SK-N-SH (cell line): ENCODE measurements at regions not wholly inside any gene's neighbourhood (a gene's known extent, or its start where the extent isn't known, plus 50 kb on each side); places are given as distances from the start of the nearest gene placed in this dataset.

Experiments used
- CTCF ChIA-PET: fragments of 300-600, 350-600 bp; formaldehyde crosslinking; extraction: SDS; loops from one replicate; lab custom pipeline; 2021; lab: Yijun Ruan, JAX
- POLR2A ChIA-PET: fragments of 350-600 bp; sonication (Branson Sonifier 250); formaldehyde crosslinking; extraction: SDS; loops from one replicate; lab custom pipeline; 2020; ENCODE audit warnings: antibody characterized with exemption, inconsistent platforms; lab: Yijun Ruan, JAX
- DNase-seq: peaks from one replicate; pipeline ENCODE4 v3.0.0; 2012
- H2AFZ ChIP-seq: fragments of 200-600 bp; sonication (generic); 2 replicates; pipeline ENCODE4 v1.8.1; 2016; ENCODE audit warnings: antibody characterized with exemption, mild to moderate bottlenecking, low read depth
- H3F3A ChIP-seq: fragments of 200-600 bp; sonication (generic); replicated peaks from 2 replicates; pipeline ENCODE3; 2016; ENCODE audit warnings: antibody characterized with exemption, mild to moderate bottlenecking; ENCODE audit not compliant: insufficient read depth
- H3K27ac ChIP-seq, 2 experiments: fragments of 200-500 bp in 1 of 2; fragments of 200-600 bp in 1 of 2; sonication (Bioruptor generic) in 1 of 2; sonication (generic), shearing (Covaris generic) in 1 of 2; 2 replicates each; pipeline versions ENCODE4 v1.5.1 to v1.6.1; 2014 to 2016; ENCODE audit warnings: low read depth in 2 of 2, inconsistent platforms in 1 of 2, low read length in 1 of 2, mild to moderate bottlenecking in 1 of 2, mixed read lengths in 1 of 2
- H3K27me3 ChIP-seq: fragments of 200-600 bp; sonication (generic), shearing (Covaris generic); 2 replicates; pipeline ENCODE4 v1.6.1; 2016; ENCODE audit warnings: mixed run types; ENCODE audit not compliant: insufficient read depth
- H3K36me3 ChIP-seq, 2 experiments: fragments of 200-500 bp in 1 of 2; fragments of 200-600 bp in 1 of 2; sonication (Bioruptor generic) in 1 of 2; sonication (generic) in 1 of 2; replicated peaks in 1 of 2; 2 replicates each; pipeline versions ENCODE3 to v1.5.1; 2014 to 2016; ENCODE audit warnings: low read length in 1 of 2, mild to moderate bottlenecking in 1 of 2; ENCODE audit not compliant: insufficient read depth in 2 of 2, control insufficient read depth in 1 of 2
- H3K4me1 ChIP-seq, 2 experiments: fragments of 200-500 bp in 1 of 2; fragments of 200-600 bp in 1 of 2; sonication (Bioruptor generic) in 1 of 2; sonication (generic), shearing (Covaris generic) in 1 of 2; 2 replicates each; pipeline versions ENCODE4 v1.5.1 to v1.6.1; 2014 to 2016; ENCODE audit warnings: low read depth in 1 of 2, low read length in 1 of 2, mixed run types in 1 of 2; ENCODE audit not compliant: insufficient read depth in 2 of 2, control insufficient read depth in 1 of 2
- H3K4me2 ChIP-seq: fragments of 200-600 bp; sonication (generic), shearing (Covaris generic); 2 replicates; pipeline ENCODE4 v1.6.1; 2017; ENCODE audit warnings: mixed run types
- H3K4me3 ChIP-seq, 2 experiments: fragments of 200-500 bp in 1 of 2; fragments of 200-600 bp in 1 of 2; sonication (Bioruptor generic) in 1 of 2; sonication (generic), shearing (Covaris generic) in 1 of 2; 2 replicates each; pipeline versions ENCODE4 v1.5.1 to v1.8.1; 2014 to 2016; ENCODE audit warnings: low read depth in 2 of 2, inconsistent platforms in 1 of 2, low read length in 1 of 2, mild to moderate bottlenecking in 1 of 2, mixed read lengths in 1 of 2, moderate library complexity in 1 of 2
- H3K79me2 ChIP-seq: fragments of 200-600 bp; sonication (generic); 2 replicates; pipeline ENCODE4 v1.8.1; 2017; ENCODE audit warnings: mild to moderate bottlenecking; ENCODE audit not compliant: insufficient read depth
- H3K9ac ChIP-seq: fragments of 200-600 bp; sonication (generic); 2 replicates; pipeline ENCODE4 v1.6.1; 2017; ENCODE audit warnings: mixed run types
- H3K9me2 ChIP-seq: fragments of 200-600 bp; sonication (generic); 2 replicates; pipeline ENCODE4 v1.6.1; 2017; ENCODE audit warnings: mixed run types
- H3K9me3 ChIP-seq: fragments of 200-600 bp; sonication (generic); 2 replicates; pipeline ENCODE4 v1.6.1; 2017; ENCODE audit warnings: mixed run types, mild to moderate bottlenecking, moderate library complexity
- H4K20me1 ChIP-seq: fragments of 200-600 bp; sonication (generic); 2 replicates; pipeline ENCODE4 v1.6.1; 2017; ENCODE audit warnings: mild to moderate bottlenecking, mixed run types; ENCODE audit not compliant: insufficient read depth
- CHD2 ChIP-seq: fragments of 150-350 bp; IDR thresholded peaks from 2 replicates; pipeline ENCODE4 v1.6.1; 2018; ENCODE audit warnings: low read length; ENCODE audit not compliant: partially characterized antibody
- FOXJ3 ChIP-seq: sonication (generic); formaldehyde crosslinking; IDR thresholded peaks from 2 replicates; pipeline ENCODE4 v1.5.1; 2020; ENCODE audit warnings: mild to moderate bottlenecking, missing genetic modification reagents
- GATA2 ChIP-seq: sonication (generic); formaldehyde crosslinking; IDR thresholded peaks from 2 replicates; pipeline ENCODE4 v1.5.0; 2020; ENCODE audit warnings: mild to moderate bottlenecking, missing genetic modification reagents
- MEF2A ChIP-seq: IDR thresholded peaks from 2 replicates; pipeline ENCODE4 v1.4.0; 2012; ENCODE audit warnings: low read depth, borderline replicate concordance
- MXI1 ChIP-seq: IDR thresholded peaks from 2 replicates; pipeline ENCODE4 v1.6.1; 2012; ENCODE audit warnings: mild to moderate bottlenecking, low read depth, low read length, improper control_type of control experiment
- NRF1 ChIP-seq: IDR thresholded peaks from 2 replicates; pipeline ENCODE4 v1.6.1; 2012; ENCODE audit warnings: low read depth, mild to moderate bottlenecking, low read length
- POLR2AphosphoS5 ChIP-seq: IDR thresholded peaks from 2 replicates; pipeline ENCODE4 v1.6.1; 2012; ENCODE audit warnings: low read depth, low read length
- RAD21 ChIP-seq: IDR thresholded peaks from 2 replicates; pipeline ENCODE4 v1.6.1; 2012; ENCODE audit warnings: mild to moderate bottlenecking, low read length
- RCOR1 ChIP-seq: fragments of 150-350 bp; IDR thresholded peaks from 2 replicates; pipeline ENCODE4 v1.6.1; 2017; ENCODE audit warnings: antibody characterized with exemption, low read length
- RFX5 ChIP-seq: IDR thresholded peaks from 2 replicates; pipeline ENCODE4 v1.6.1; 2012; ENCODE audit warnings: mild to moderate bottlenecking, improper control_type of control experiment, low read length
- SIN3A ChIP-seq: IDR thresholded peaks from 2 replicates; pipeline ENCODE4 v1.6.1; 2012; ENCODE audit warnings: low read depth, mild to moderate bottlenecking, low read length, moderate library complexity, borderline replicate concordance
- TAF1 ChIP-seq: IDR thresholded peaks from 2 replicates; pipeline ENCODE4 v1.6.1; 2012; ENCODE audit warnings: low read depth, mild to moderate bottlenecking, low read length, moderate library complexity, borderline replicate concordance
- TCF12 ChIP-seq: IDR thresholded peaks from 2 replicates; pipeline ENCODE4 v1.4.0; 2012
- TEAD4 ChIP-seq: IDR thresholded peaks from 2 replicates; pipeline ENCODE4 v1.4.0; 2012; ENCODE audit warnings: mild to moderate bottlenecking, borderline replicate concordance; ENCODE audit not compliant: insufficient read depth
- WGBS: methylation state at CpG from one replicate; pipeline ENCODE4 v1.1.6; 2017; ENCODE audit warnings: low lambda C conversion rate; 5-methylcytosine and 5-hydroxymethylcytosine counted together
- TF ChIP-seq, protein P1 (sequence below): fragments of 200-600 bp; sonication (generic); IDR thresholded peaks from 2 replicates; pipeline ENCODE4 v1.6.1; 2017; ENCODE audit warnings: antibody characterized with exemption, mild to moderate bottlenecking, moderate library complexity
- TF ChIP-seq, protein P2 (sequence below): IDR thresholded peaks from 2 replicates; pipeline ENCODE4; 2012
- TF ChIP-seq, protein P3 (sequence below): IDR thresholded peaks from 2 replicates; pipeline ENCODE4 v1.4.0; 2012; ENCODE audit warnings: low read depth, borderline replicate concordance
- TF ChIP-seq, protein P4 (sequence below): fragments of 150-350 bp; IDR thresholded peaks from 2 replicates; pipeline ENCODE4 v1.6.1; 2017; ENCODE audit warnings: antibody characterized with exemption, low read length, low read depth, borderline replicate concordance
- TF ChIP-seq, protein P5 (sequence below): fragments of 150-350 bp; IDR thresholded peaks from 2 replicates; pipeline ENCODE4 v1.6.1; 2016; ENCODE audit warnings: mild to moderate bottlenecking, low read depth, low read length

DNA sequence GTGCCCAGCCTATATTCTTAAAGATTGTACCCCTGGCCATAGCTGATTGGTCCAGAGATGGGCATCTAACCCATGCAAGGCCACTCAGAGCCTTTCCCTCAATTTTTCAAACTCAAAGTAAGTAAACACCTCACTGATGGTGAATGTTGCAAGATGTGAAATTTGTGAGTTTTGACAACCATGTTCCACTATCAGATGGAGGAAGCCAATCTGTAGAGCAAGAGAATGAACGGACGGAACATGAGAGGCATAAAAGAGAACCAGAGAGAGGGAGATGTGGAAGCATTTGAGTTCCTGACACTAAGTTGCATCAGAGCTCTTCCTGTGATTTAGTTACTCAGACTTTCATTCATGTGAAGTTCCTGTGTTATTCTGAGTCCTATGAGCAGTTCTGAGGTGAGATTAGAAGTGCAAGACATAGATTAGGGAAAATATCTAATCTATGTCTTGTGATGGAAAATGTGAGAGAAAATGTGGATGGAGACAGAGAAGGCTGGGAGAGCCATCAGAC lies 73.3 kb downstream of the PRSS23 start:
- Histone ChIP-seq H3F3A (peaks cover 18% of the 10 kb centered on the region), H3K79me2 (0 out of 2 replicates have a peak, but pooled peaks cover 7% of the 10 kb centered on the region), H4K20me1 (no peaks in the 10 kb centered on the region), H3K9me2 (no peaks in the 10 kb centered on the region), H3K36me3 (peaks cover 2 to 33% of the 10 kb centered on the region in 2 experiments), H3K9me3 (no peaks in the 10 kb centered on the region), H3K27me3 (no peaks in the 10 kb centered on the region), H3K9ac (no peak overlapping the region), H3K27ac (no peak overlapping the region), H3K4me2 (no peak overlapping the region), H2AFZ (no peak overlapping the region), H3K4me3 (no peak overlapping the region), H3K4me1 (peaks cover 0 to 23% of the 10 kb centered on the region in 2 experiments; a peak in 1 of 4 replicates)
- CTCF ChIA-PET, result interaction anchor here (11.0 kb wide), 1 partner anchor 46 kb away, joined by 123 read pairs; no protein-coding TSS in a partner anchor
- DNase-seq, result no peak
- POLR2A ChIA-PET, result no interaction called here
- WGBS, result 98% methylated on average over 2 of the region's 2 CpGs
- no peak for TF ChIP-seq RFX5
- TF ChIP-seq MXI1, result no peak
- no peak for TF ChIP-seq TAF1
- TF ChIP-seq NRF1, result no peak
- TF ChIP-seq, protein P1, sequence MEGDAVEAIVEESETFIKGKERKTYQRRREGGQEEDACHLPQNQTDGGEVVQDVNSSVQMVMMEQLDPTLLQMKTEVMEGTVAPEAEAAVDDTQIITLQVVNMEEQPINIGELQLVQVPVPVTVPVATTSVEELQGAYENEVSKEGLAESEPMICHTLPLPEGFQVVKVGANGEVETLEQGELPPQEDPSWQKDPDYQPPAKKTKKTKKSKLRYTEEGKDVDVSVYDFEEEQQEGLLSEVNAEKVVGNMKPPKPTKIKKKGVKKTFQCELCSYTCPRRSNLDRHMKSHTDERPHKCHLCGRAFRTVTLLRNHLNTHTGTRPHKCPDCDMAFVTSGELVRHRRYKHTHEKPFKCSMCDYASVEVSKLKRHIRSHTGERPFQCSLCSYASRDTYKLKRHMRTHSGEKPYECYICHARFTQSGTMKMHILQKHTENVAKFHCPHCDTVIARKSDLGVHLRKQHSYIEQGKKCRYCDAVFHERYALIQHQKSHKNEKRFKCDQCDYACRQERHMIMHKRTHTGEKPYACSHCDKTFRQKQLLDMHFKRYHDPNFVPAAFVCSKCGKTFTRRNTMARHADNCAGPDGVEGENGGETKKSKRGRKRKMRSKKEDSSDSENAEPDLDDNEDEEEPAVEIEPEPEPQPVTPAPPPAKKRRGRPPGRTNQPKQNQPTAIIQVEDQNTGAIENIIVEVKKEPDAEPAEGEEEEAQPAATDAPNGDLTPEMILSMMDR, result no peak
- TF ChIP-seq, protein P2, sequence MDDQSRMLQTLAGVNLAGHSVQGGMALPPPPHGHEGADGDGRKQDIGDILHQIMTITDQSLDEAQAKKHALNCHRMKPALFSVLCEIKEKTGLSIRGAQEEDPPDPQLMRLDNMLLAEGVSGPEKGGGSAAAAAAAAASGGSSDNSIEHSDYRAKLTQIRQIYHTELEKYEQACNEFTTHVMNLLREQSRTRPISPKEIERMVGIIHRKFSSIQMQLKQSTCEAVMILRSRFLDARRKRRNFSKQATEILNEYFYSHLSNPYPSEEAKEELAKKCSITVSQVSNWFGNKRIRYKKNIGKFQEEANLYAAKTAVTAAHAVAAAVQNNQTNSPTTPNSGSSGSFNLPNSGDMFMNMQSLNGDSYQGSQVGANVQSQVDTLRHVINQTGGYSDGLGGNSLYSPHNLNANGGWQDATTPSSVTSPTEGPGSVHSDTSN, result no peak
- TF ChIP-seq, protein P3, sequence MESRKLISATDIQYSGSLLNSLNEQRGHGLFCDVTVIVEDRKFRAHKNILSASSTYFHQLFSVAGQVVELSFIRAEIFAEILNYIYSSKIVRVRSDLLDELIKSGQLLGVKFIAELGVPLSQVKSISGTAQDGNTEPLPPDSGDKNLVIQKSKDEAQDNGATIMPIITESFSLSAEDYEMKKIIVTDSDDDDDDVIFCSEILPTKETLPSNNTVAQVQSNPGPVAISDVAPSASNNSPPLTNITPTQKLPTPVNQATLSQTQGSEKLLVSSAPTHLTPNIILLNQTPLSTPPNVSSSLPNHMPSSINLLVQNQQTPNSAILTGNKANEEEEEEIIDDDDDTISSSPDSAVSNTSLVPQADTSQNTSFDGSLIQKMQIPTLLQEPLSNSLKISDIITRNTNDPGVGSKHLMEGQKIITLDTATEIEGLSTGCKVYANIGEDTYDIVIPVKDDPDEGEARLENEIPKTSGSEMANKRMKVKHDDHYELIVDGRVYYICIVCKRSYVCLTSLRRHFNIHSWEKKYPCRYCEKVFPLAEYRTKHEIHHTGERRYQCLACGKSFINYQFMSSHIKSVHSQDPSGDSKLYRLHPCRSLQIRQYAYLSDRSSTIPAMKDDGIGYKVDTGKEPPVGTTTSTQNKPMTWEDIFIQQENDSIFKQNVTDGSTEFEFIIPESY, result no peak
- TF ChIP-seq FOXJ3, result no peak
- TF ChIP-seq MEF2A, result no peak
- no peak for TF ChIP-seq RAD21
- TF ChIP-seq SIN3A, result no peak
- TF ChIP-seq TEAD4, result no peak
- TF ChIP-seq, protein P4, sequence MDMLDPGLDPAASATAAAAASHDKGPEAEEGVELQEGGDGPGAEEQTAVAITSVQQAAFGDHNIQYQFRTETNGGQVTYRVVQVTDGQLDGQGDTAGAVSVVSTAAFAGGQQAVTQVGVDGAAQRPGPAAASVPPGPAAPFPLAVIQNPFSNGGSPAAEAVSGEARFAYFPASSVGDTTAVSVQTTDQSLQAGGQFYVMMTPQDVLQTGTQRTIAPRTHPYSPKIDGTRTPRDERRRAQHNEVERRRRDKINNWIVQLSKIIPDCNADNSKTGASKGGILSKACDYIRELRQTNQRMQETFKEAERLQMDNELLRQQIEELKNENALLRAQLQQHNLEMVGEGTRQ, result no peak
- no peak for TF ChIP-seq CHD2
- TF ChIP-seq TCF12, result no peak
- TF ChIP-seq GATA2, result no peak
- no peak for TF ChIP-seq POLR2AphosphoS5
- TF ChIP-seq, protein P5, sequence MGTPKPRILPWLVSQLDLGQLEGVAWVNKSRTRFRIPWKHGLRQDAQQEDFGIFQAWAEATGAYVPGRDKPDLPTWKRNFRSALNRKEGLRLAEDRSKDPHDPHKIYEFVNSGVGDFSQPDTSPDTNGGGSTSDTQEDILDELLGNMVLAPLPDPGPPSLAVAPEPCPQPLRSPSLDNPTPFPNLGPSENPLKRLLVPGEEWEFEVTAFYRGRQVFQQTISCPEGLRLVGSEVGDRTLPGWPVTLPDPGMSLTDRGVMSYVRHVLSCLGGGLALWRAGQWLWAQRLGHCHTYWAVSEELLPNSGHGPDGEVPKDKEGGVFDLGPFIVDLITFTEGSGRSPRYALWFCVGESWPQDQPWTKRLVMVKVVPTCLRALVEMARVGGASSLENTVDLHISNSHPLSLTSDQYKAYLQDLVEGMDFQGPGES, result no peak
- TF ChIP-seq RCOR1, result no peak
- TF ChIP-seq, all 33 proteins: peak for 0
